ENCODE measurements at regions not wholly inside any gene's neighbourhood (a gene's known extent, or its start where the extent isn't known, plus 50 kb on each side); places are given as distances from the start of the nearest gene placed in this dataset.

DNA sequence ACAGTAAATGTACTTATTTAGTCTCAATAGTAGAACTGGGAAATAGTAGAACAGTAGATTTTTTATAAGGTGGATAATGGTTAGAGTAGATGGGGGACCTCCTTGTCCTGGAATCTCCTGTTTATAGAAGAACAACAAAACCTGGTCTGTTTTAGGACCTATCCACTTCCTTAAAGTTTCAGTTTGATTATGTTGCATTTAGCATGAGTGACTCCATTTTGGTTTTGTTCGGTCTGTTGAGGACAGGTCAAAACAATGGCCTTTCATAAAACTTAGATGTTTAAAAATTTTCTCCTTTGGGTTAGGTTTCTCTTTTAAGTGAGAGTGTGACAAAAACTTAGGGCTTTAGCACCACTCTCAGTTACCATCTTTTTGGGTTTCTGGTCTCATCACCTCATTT lies 308.9 kb downstream of the BTG1 start:
- no peak for DNase-seq
- FAIRE-seq, result no peak
- no peak for ATAC-seq
- H3K27ac ChIP-seq, result no peak overlapping the region
- H3K36me3 ChIP-seq, result no peaks in the 10 kb centered on the region
- H3K9me3 ChIP-seq, result no peaks in the 10 kb centered on the region
- intact Hi-C loops (cut with DNase I), result no loop called here
- no peak overlapping the region for H3K4me3 ChIP-seq
- 86 to 97% methylated on average over 1 of the region's 1 CpG for WGBS, 2 donors
- H3K4me1 ChIP-seq, result no peaks in the 10 kb centered on the region
- H3K27me3 ChIP-seq, result no peaks in the 10 kb centered on the region
- no peak for TF ChIP-seq CTCF (IDR thresholded peaks at IDR 0.05)

DNA sequence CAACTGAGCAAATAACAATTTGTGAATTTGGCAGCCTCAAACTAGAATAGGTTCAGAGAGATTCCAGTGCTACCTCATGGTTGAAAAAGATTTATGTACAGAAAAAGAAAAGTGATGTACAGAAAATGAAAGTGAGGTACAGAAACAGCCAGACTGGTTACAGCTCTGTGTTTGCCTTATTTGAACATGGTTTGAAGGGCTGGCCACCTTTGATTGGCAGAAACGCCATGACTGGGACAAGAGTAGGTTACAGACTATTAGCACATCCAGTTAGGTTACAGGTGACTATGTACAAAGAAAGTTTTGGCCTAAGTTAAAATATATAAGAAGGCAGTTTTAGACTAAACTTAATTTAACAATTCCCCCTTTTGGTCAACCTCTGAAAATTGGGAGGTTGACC lies 309.4 kb downstream of the BTG1 start:
- Histone ChIP-seq H3K4me3 (no peak overlapping the region), H3K36me3 (no peaks in the 10 kb centered on the region), H3K27me3 (no peaks in the 10 kb centered on the region), H3K27ac (no peak overlapping the region), H3K4me1 (no peaks in the 10 kb centered on the region), H3K9me3 (no peaks in the 10 kb centered on the region)
- WGBS, 2 donors, result 93 to 95% methylated on average over 1 of the region's 1 CpG
- intact Hi-C loops (cut with DNase I), result no loop called here
- DNase-seq, result no peak
- TF ChIP-seq CTCF (IDR thresholded peaks at IDR 0.05), result no peak
- FAIRE-seq, result no peak
- no peak for ATAC-seq

DNA sequence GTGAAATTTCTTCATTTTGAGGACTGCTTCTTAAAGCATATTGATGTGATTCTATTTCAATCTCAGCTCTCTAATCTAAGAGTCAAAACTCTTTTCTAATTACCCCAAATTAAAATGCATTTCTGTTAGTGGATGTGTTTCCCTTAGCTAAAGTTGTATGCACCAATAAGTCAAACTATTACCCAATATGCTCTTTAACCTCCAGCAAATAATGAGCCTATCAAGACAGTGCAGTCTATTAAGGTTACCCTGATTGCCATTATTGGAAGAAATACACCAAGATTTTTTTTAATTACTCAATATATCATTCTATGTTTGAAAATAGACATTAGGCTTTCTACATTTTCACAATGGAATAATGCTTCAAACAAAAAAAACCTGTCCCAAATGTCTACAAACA lies 310.0 kb downstream of the BTG1 start:
- ATAC-seq (no peak), DNase-seq (no peak), FAIRE-seq (no peak)
- intact Hi-C loops (cut with DNase I), result no loop called here
- no peak for TF ChIP-seq CTCF (IDR thresholded peaks at IDR 0.05)
- no peaks in the 10 kb centered on the region for H3K9me3 ChIP-seq
- no peaks in the 10 kb centered on the region for H3K4me1 ChIP-seq
- no peaks in the 10 kb centered on the region for H3K36me3 ChIP-seq
- H3K27me3 ChIP-seq, result no peaks in the 10 kb centered on the region
- H3K27ac ChIP-seq, result no peak overlapping the region
- no peak overlapping the region for H3K4me3 ChIP-seq

GRCh38 chr12:91833780-91834359 lies 311.8 kb downstream of the BTG1 start:
- no peak overlapping the region for H3K4me3 ChIP-seq
- FAIRE-seq (no peak), DNase-seq (no peak), ATAC-seq (no peak)
- H3K4me1 ChIP-seq, result no peaks in the 10 kb centered on the region
- no peak for TF ChIP-seq CTCF (IDR thresholded peaks at IDR 0.05)
- intact Hi-C loops (cut with DNase I), result no loop called here
- H3K27me3 ChIP-seq, result no peaks in the 10 kb centered on the region
- WGBS, 2 donors, result 90 to 94% methylated on average over 3 of the region's 3 CpGs
- H3K36me3 ChIP-seq, result no peaks in the 10 kb centered on the region
- H3K9me3 ChIP-seq, result no peaks in the 10 kb centered on the region
- no peak overlapping the region for H3K27ac ChIP-seq

GRCh38 chr12:91825999-91826398 lies 319.6 kb downstream of the BTG1 start:
- TF ChIP-seq CTCF (IDR thresholded peaks at IDR 0.05), result no peak
- ATAC-seq (no peak), FAIRE-seq (no peak), DNase-seq (no peak)
- intact Hi-C loops (cut with DNase I), result no loop called here
- Histone ChIP-seq H3K36me3 (no peaks in the 10 kb centered on the region), H3K9me3 (no peaks in the 10 kb centered on the region), H3K4me1 (no peaks in the 10 kb centered on the region), H3K4me3 (no peak overlapping the region), H3K27ac (no peak overlapping the region), H3K27me3 (no peaks in the 10 kb centered on the region)
- 79 to 90% methylated on average over 3 of the region's 3 CpGs for WGBS, 2 donors

Measured in pancreas (tissue), 10 donors.